OCI-LY1 (cell line): ENCODE measurements at regions not wholly inside any gene's neighbourhood (a gene's known extent, or its start where the extent isn't known, plus 50 kb on each side); places are given as distances from the start of the nearest gene placed in this dataset.

ENCODE experiments used
- H2AFZ ChIP-seq: fragments of 200-600 bp; sonication (generic), shearing (Covaris generic); 2 replicates; pipeline ENCODE4 v1.6.0; 2014; ENCODE audit warnings: antibody characterized with exemption, mild to moderate bottlenecking, low read length
- H3F3A ChIP-seq: fragments of 200-600 bp; sonication (generic), shearing (Covaris generic); 2 replicates; pipeline ENCODE4 v1.6.0; 2014; ENCODE audit warnings: mild to moderate bottlenecking, antibody characterized with exemption, low read length, moderate library complexity; ENCODE audit not compliant: insufficient read depth
- H3K27ac ChIP-seq: fragments of 200-600 bp; sonication (generic); 2 replicates; pipeline ENCODE4 v1.5.1; 2014; ENCODE audit warnings: low read length, mixed run types, mild to moderate bottlenecking, low read depth; ENCODE audit not compliant: poor library complexity, severe bottlenecking
- H3K27me3 ChIP-seq: fragments of 200-600 bp; sonication (generic); 2 replicates; pipeline ENCODE4 v1.6.0; 2014; ENCODE audit warnings: antibody characterized with exemption, mild to moderate bottlenecking, low read length, moderate library complexity; ENCODE audit not compliant: insufficient read depth
- H3K36me3 ChIP-seq: fragments of 200-600 bp; sonication (generic); 2 replicates; pipeline ENCODE4 v1.6.1; 2014; ENCODE audit warnings: mild to moderate bottlenecking, antibody characterized with exemption, low read length, moderate library complexity, mixed read lengths; ENCODE audit not compliant: insufficient read depth
- H3K4me1 ChIP-seq: fragments of 200-600 bp; sonication (generic); 2 replicates; pipeline ENCODE4 v1.5.1; 2014; ENCODE audit warnings: mild to moderate bottlenecking, low read length, moderate library complexity; ENCODE audit not compliant: insufficient read depth, severe bottlenecking
- H3K4me2 ChIP-seq: fragments of 200-600 bp; sonication (generic), shearing (Covaris generic); 2 replicates; pipeline ENCODE4 v1.6.1; 2014; ENCODE audit warnings: low read length
- H3K4me3 ChIP-seq: fragments of 200-600 bp; sonication (generic); 2 replicates; pipeline ENCODE4 v1.5.1; 2014; ENCODE audit warnings: low read length, low read depth, mild to moderate bottlenecking, mixed read lengths; ENCODE audit not compliant: poor library complexity, severe bottlenecking
- H3K79me2 ChIP-seq: fragments of 200-600 bp; shearing (Covaris generic); 2 replicates; pipeline ENCODE4 v1.6.1; 2016; ENCODE audit warnings: mixed run types, low read length, mixed read lengths; ENCODE audit not compliant: insufficient read depth
- H3K9ac ChIP-seq: fragments of 200-600 bp; sonication (generic), shearing (Covaris generic); 2 replicates; pipeline ENCODE4 v1.6.1; 2014; ENCODE audit warnings: mild to moderate bottlenecking, low read length, mixed read lengths
- H3K9me2 ChIP-seq: fragments of 200-600 bp; sonication (generic), shearing (Covaris generic); 2 replicates; pipeline ENCODE4 v1.6.1; 2014; ENCODE audit warnings: low read depth, mild to moderate bottlenecking, low read length, mixed read lengths
- H3K9me3 ChIP-seq: fragments of 200-600 bp; shearing (Covaris generic); 2 replicates; pipeline ENCODE4 v1.6.1; 2014; ENCODE audit warnings: low read length, mixed read lengths
- H4K20me1 ChIP-seq: fragments of 200-600 bp; sonication (generic), shearing (Covaris generic); 2 replicates; pipeline ENCODE4 v1.6.0; 2016; ENCODE audit warnings: mild to moderate bottlenecking, low read length; ENCODE audit not compliant: insufficient read depth
- EZH2 ChIP-seq: fragments of 200-600 bp; sonication (generic), shearing (Covaris generic); IDR thresholded peaks from 2 replicates; pipeline ENCODE4 v1.8.0; 2017; ENCODE audit warnings: borderline replicate concordance, mixed run types, mild to moderate bottlenecking, antibody characterized with exemption, low read length, moderate library complexity, mixed read lengths
- TF ChIP-seq, protein P1 (sequence below): fragments of 200-600 bp; sonication (generic), shearing (Covaris generic); IDR thresholded peaks from 2 replicates; pipeline ENCODE4 v1.5.1; 2017; ENCODE audit warnings: mild to moderate bottlenecking, antibody characterized with exemption, low read length, moderate library complexity, mixed read lengths

DNA sequence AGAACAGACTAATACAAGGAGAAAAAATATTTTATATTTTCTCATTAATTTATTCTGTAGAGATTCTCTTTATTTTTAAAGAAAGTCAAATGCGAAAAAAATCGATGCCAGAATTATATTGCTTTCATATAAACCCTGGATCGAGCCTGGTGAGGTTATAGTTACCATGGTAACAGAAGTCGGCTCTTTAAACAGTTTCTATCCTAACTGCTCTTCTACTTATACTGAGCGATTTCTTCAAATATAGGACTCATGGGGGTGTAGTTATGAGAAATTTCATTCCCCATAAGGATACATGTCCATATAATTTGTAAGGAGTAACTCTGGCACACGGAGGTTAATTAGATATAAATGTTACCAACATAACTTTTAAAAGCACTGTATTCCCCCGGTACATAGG is 973.5 kb upstream of the NCAM2 start:
- H3K4me1 ChIP-seq, result no peaks in the 10 kb centered on the region
- H3K27ac ChIP-seq, result no peak overlapping the region
- H3K9me2 ChIP-seq, result no peaks in the 10 kb centered on the region
- H2AFZ ChIP-seq, result no peak overlapping the region
- no peaks in the 10 kb centered on the region for H3K27me3 ChIP-seq
- no peak overlapping the region for H3K9ac ChIP-seq
- H3K4me3 ChIP-seq, result no peak overlapping the region
- TF ChIP-seq, protein P1, sequence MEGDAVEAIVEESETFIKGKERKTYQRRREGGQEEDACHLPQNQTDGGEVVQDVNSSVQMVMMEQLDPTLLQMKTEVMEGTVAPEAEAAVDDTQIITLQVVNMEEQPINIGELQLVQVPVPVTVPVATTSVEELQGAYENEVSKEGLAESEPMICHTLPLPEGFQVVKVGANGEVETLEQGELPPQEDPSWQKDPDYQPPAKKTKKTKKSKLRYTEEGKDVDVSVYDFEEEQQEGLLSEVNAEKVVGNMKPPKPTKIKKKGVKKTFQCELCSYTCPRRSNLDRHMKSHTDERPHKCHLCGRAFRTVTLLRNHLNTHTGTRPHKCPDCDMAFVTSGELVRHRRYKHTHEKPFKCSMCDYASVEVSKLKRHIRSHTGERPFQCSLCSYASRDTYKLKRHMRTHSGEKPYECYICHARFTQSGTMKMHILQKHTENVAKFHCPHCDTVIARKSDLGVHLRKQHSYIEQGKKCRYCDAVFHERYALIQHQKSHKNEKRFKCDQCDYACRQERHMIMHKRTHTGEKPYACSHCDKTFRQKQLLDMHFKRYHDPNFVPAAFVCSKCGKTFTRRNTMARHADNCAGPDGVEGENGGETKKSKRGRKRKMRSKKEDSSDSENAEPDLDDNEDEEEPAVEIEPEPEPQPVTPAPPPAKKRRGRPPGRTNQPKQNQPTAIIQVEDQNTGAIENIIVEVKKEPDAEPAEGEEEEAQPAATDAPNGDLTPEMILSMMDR, result no peak
- TF ChIP-seq EZH2, result no peak
- H3K4me2 ChIP-seq, result no peak overlapping the region
- no peaks in the 10 kb centered on the region for H4K20me1 ChIP-seq
- H3K79me2 ChIP-seq, result no peaks in the 10 kb centered on the region
- no peaks in the 10 kb centered on the region for H3F3A ChIP-seq
- H3K36me3 ChIP-seq, result no peaks in the 10 kb centered on the region
- H3K9me3 ChIP-seq, result no peaks in the 10 kb centered on the region

DNA sequence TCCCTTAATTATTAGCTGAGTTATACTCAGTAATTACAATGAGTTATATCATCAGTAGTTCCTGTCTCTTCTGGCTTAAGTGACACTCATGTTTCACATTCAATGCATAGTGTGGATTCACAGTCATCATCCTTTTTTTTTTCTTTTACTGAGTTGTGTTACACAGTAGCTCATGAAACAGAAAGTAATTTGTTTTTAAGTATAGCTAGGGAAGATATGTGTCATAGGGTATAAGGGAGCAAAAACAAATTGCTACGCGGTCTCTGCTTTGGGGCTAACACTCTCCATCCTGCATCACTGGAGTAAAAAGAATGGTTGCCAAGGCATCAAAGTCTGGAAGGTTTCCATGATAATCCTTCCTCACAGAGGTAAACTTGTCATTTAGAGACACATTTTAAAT is 971.7 kb upstream of the NCAM2 start:
- H3F3A ChIP-seq, result no peaks in the 10 kb centered on the region
- no peak overlapping the region for H3K9ac ChIP-seq
- H3K9me2 ChIP-seq, result no peaks in the 10 kb centered on the region
- H3K4me1 ChIP-seq, result no peaks in the 10 kb centered on the region
- no peaks in the 10 kb centered on the region for H3K79me2 ChIP-seq
- no peaks in the 10 kb centered on the region for H4K20me1 ChIP-seq
- no peak overlapping the region for H3K4me2 ChIP-seq
- no peaks in the 10 kb centered on the region for H3K27me3 ChIP-seq
- no peaks in the 10 kb centered on the region for H3K9me3 ChIP-seq
- H3K36me3 ChIP-seq, result no peaks in the 10 kb centered on the region
- H2AFZ ChIP-seq, result no peak overlapping the region
- no peak overlapping the region for H3K4me3 ChIP-seq
- TF ChIP-seq, protein P1, result no peak
- no peak for TF ChIP-seq EZH2
- no peak overlapping the region for H3K27ac ChIP-seq

DNA sequence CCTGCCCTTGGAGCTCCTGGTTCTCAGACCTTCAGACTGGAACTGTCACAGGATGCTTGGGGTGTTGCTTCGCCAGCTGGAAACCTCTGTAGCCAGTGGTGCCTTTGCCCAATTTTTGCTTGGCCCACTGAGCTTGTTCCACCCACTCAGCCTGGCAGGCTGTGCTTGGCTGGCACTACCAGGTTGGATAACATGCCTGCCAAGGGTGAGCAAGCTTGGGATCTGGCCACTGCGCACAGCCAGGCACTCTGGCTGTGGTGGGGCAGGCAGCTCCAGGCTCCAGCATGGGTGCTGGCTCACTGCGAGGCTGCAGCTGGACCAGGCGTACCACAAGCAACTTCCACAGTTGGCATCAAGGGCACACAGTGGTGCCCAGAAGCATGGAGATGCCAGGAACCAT is 967.8 kb upstream of the NCAM2 start:
- no peaks in the 10 kb centered on the region for H3K4me1 ChIP-seq
- no peak overlapping the region for H2AFZ ChIP-seq
- no peak overlapping the region for H3K4me2 ChIP-seq
- no peaks in the 10 kb centered on the region for H3K9me3 ChIP-seq
- no peak for TF ChIP-seq EZH2
- TF ChIP-seq, protein P1, result no peak
- H3F3A ChIP-seq, result no peaks in the 10 kb centered on the region
- no peak overlapping the region for H3K4me3 ChIP-seq
- no peaks in the 10 kb centered on the region for H3K36me3 ChIP-seq
- H3K9me2 ChIP-seq, result no peaks in the 10 kb centered on the region
- H3K9ac ChIP-seq, result no peak overlapping the region
- H3K27ac ChIP-seq, result no peak overlapping the region
- no peaks in the 10 kb centered on the region for H3K79me2 ChIP-seq
- H4K20me1 ChIP-seq, result no peaks in the 10 kb centered on the region
- no peaks in the 10 kb centered on the region for H3K27me3 ChIP-seq
